Fibroblast of mammary gland (primary cell): ENCODE measurements at regions not wholly inside any gene's neighbourhood (a gene's known extent, or its start where the extent isn't known, plus 50 kb on each side); places are given as distances from the start of the nearest gene placed in this dataset.

Experiments
- DNase-seq: peaks from one replicate; pipeline ENCODE4 v3.0.0-alpha.2; 2010; ENCODE audit warnings: low read depth
- H3K4me3 ChIP-seq: 2 replicates; pipeline ENCODE4 v1.5.1; 2011; ENCODE audit warnings: low read depth, mild to moderate bottlenecking, low read length, moderate library complexity; ENCODE audit not compliant: control insufficient read depth
- CTCF ChIP-seq: conservative IDR thresholded peaks from 2 replicates; pipeline ENCODE4 v1.5.1; 2011; ENCODE audit warnings: low read depth, low read length, inconsistent platforms; ENCODE audit not compliant: control insufficient read depth, insufficient read depth

- no peak for DNase-seq
- TF ChIP-seq CTCF, result no peak
- no peak overlapping the region for H3K4me3 ChIP-seq
Measured at GRCh38 chr6:103677290-103677689, 1182.4 kb downstream of the HACE1 start.

GRCh38 chr6:103675807-103676406 is 1183.8 kb downstream of the HACE1 start:
- H3K4me3 ChIP-seq, result no peak overlapping the region
- no peak for TF ChIP-seq CTCF
- DNase-seq, result peak; percentile 2

DNA sequence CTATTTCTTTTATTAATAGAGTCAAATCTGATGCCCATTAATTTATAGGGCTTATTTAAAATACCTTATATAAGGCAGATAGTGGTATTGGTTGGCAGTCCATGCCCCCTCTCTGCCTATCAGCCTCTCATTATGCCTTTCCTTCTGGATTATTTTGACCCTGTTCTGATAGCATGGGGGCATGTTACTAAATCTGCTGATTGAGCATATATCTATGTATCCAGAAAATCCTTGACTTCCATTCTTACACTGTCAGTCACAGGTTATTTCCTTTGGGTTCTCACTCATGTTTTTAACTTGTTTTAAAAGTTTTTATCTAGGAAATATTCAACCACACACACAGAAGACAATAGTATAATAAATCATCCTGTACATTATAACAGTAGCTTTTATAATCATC is 1184.9 kb downstream of the HACE1 start:
- no peak overlapping the region for H3K4me3 ChIP-seq
- DNase-seq, result no peak
- no peak for TF ChIP-seq CTCF

- TF ChIP-seq CTCF, result no peak
- DNase-seq, result peak; percentile 1
- no peak overlapping the region for H3K4me3 ChIP-seq
Measured at GRCh38 chr6:103672169-103672568, 1187.5 kb downstream of the HACE1 start.

GRCh38 chr6:103629613-103630012 is 1230.1 kb downstream of the HACE1 start:
- H3K4me3 ChIP-seq, result no peak overlapping the region
- TF ChIP-seq CTCF, result no peak
- no peak for DNase-seq

DNA sequence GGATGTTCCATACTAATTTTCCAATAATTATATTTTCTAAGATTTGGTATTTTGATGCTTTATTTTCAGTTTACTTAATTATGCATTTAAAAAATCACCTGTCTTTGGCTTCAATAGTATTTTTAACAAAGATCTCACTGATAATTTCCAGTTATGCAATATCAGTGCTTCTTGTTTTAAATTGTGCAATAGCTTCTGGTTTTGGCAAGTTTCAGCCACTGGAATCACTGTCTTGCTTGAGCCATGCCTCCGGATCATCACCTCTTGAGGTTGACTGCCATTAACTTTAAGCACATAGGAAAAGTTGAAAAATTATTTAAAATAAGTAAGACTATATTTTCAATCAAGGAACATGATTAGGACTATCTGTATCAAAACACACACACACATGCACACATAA is 1242.1 kb downstream of the HACE1 start:
- H3K4me3 ChIP-seq, result no peak overlapping the region
- DNase-seq, result no peak
- TF ChIP-seq CTCF, result no peak

GRCh38 chr6:103587722-103588121 is 1272.0 kb downstream of the HACE1 start:
- no peak overlapping the region for H3K4me3 ChIP-seq
- TF ChIP-seq CTCF, result no peak
- no peak for DNase-seq
